ENCODE measurements at regions not wholly inside any gene's neighbourhood (a gene's known extent, or its start where the extent isn't known, plus 50 kb on each side); places are given as distances from the start of the nearest gene placed in this dataset.

GRCh38 chr10:124166431-124167125, 73.2 kb upstream of the CHST15 start:
- TF ChIP-seq CTCF (conservative IDR thresholded peaks at IDR 0.05; ENCODE audit: low read depth, low read length) (no peak), EZH2 (IDR thresholded peaks at IDR 0.05; ENCODE audit: low read length, unreplicated experiment) (no peak), EZH2phosphoT487 (IDR thresholded peaks at IDR 0.05; ENCODE audit: borderline replicate concordance, low read length) (no peak)
